Activated naive CD4-positive, alpha-beta T cell treated with anti-CD3 and anti-CD28 coated beads, Interleukin-2, amount 50 U/mL, for 16 hours (primary cell): ENCODE measurements at regions not wholly inside any gene's neighbourhood (a gene's known extent, or its start where the extent isn't known, plus 50 kb on each side); places are given as distances from the start of the nearest gene placed in this dataset.

Experiments
- DNase-seq: peaks from one replicate; pipeline ENCODE4 v3.0.0-alpha.2; 2020

- no peak for DNase-seq
These were observed 192.1 kb upstream of the MKI67 start for GRCh38 chr10:128318366-128318765.

- DNase-seq, result no peak
These were observed 192.7 kb upstream of the MKI67 start for GRCh38 chr10:128318913-128319312.

DNA sequence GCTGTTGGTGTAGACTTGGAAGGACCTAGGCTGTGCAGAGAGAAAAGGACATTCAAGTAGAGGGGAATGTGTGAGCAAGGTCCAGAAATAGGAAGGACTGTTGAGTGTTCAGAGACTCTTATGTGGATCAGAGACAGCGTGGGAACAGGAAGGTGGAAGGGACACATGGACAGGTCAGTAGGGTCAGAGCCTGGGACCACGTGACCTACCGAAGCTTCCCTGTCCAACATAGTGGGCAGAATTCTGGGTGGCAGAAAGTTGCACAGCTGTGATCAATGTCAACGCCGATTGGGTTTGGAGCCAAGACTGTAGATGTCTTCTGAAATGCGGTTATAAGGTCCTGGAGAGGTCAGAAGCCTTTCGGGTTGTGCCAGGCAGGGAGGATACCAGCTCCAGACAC is 195.9 kb upstream of the MKI67 start:
- no peak for DNase-seq

DNA sequence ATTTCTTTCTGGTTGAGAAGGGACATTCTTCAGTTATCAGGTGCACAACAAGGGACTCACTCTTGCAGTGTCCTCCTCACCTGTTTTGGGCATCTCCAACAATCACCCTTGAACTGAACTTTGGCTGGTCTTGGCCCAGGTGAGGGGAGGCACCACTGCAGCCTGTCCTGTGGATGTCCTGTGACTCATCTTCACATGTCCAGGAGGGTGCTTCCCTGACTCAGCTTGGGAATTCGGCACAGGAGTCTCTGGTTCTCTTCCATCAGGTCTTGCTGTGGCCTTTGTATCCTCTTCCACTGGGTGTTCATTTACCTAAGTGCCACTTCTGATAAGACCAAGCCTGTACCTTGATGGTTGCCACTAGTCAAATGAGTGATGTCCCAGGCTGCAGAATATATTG is 196.7 kb upstream of the MKI67 start:
- DNase-seq, result no peak

DNA sequence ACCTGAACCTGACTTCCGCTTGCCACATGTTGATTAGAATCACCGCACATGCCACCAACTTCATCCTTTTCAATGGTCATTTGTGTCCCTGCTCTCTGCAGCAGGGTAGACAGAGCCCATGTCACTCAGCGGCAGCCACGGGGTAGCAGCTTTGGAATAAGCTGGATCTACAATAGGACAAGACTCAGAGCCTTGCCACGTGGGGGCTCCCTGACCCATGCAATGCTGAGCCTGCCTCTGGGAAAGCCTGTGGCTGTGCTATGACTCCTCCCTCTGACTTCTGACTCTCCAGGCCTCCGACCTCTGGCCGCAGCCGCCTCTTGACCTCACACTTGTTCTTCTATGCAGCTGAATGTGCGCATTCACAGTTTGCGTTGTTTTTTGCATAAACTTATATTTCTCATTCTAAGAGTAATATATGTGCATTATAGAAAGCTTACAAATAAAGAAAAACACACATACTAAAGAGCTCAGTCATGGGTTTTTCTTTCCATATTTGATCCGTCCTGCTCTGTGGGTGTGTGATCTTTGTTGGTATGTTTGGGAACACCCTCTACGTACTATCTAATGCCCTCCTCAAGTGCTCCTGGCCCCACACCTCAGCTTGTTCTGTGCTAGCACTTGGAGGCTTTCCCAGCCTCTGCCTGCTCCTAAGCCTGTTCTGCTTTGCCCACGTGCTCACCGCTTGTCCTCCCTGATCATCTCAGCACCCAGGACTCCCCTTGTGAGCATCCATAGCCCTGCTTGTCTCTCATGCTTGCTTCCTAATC is 198.0 kb upstream of the MKI67 start:
- DNase-seq, result no peak

GRCh38 chr10:128325788-128326187 is 199.6 kb upstream of the MKI67 start:
- DNase-seq, result no peak

- no peak for DNase-seq
These were observed 200.0 kb upstream of the MKI67 start for GRCh38 chr10:128326251-128326650.

DNA sequence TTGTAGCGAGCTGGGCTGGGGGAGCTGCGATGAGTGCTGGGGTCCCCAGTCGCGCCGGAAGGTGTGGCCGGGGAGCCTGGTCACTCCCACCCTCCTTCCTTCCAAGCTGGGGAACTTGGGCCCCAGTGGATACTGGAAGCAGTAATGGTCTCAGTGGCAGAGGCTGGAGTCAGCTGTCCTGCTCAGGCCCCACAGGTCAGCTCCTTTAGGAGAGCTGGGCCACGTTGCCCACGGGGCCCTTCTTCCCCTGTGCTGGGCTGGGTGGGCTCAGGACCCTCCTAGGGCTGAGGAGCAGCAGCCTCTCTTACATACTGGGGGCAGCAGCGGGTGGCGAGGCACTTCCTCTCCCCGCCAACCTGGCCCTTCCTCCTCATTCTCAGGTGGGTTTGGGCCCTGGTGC is 200.6 kb upstream of the MKI67 start:
- DNase-seq, result no peak

- no peak for DNase-seq
These were observed 210.2 kb upstream of the MKI67 start for GRCh38 chr10:128336401-128336800.

DNA sequence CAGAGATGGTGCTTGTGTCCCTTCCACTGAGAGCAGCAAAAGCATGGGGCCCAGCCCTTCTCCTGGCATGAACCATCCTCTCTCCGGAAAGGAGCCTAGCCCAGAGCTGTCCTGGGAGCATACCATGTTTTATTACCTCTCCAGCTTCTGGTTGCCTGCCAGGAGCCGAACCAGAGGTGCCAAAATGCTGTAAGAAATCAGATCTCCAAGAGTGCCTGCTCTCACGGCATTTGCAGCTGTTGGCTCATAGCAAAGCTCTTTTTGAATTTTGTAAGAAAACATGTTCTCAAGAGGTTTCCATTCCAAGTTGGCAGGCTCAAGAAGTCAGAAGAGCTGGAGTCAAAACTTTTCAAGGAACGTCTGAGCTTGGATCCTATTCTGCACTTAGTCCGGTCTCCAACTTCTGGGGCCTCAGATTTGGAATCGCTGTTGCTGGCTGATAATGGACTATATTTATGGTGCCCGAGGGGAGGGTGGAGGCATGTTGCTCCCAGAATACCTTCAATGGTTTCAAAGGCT is 211.7 kb upstream of the MKI67 start:
- no peak for DNase-seq

GRCh38 chr10:128338951-128339350 is 212.7 kb upstream of the MKI67 start:
- no peak for DNase-seq

- DNase-seq, result no peak
These were observed 213.5 kb upstream of the MKI67 start for GRCh38 chr10:128339753-128340152.

- DNase-seq, result no peak
These were observed 219.1 kb upstream of the MKI67 start for GRCh38 chr10:128345353-128345752.

DNA sequence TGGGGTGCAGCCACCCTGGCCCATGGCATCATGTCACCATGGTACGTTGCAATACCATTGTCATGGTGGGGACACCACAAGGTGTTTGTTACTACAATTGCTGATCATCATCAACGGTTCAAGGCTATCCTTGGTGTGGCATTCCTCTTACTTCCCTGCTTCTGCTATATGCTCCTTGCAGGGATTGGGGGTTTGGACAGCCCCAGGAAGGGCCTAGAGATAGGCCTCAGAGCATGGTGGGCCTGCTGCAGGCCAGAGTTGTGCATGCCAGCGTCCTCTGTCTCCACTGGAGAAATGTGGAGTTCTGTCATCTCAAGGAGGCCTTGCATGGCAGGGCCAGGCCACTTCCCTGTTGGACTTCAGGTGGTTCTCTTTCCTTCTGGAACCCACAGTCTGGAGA is 234.6 kb upstream of the MKI67 start:
- DNase-seq, result no peak

DNA sequence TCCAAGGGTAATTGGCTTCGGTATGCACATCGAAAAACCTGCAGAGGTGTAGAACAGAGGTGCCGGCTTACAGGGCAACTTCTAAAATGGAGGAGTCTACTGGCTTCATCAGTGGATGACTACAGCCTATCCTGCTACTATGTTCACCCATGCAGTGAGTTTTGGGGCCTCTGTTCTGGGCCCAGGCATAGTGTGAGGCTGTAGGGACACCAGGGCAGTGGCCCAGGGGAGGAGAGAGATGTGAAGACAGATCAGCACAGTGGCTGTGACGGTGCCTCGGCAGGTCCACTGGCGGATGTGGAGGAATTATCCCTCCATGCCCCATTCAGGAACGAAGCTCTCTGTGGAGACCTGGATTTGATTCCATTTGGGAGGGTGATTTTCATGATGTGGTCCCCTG is 235.3 kb upstream of the MKI67 start:
- no peak for DNase-seq

DNA sequence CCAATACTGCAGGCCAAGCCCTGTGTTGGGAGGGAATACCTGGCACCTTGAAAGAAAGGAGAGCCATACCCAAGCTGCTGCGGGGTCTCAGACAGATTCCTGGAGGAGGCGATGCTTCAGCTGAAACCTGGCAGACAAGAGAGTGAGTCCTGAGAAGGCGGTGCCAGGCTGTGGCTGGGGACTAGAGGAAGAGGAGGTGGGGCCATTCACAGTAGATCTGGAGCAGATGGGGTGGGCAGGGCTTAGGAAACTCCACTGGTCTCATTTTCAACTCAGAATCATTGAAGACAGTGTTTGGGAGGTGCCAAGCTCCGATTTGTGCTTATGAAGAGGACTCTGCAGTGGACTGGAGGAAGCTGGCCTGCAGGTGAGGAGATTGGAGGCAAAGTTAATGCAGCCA is 236.3 kb upstream of the MKI67 start:
- no peak for DNase-seq

DNA sequence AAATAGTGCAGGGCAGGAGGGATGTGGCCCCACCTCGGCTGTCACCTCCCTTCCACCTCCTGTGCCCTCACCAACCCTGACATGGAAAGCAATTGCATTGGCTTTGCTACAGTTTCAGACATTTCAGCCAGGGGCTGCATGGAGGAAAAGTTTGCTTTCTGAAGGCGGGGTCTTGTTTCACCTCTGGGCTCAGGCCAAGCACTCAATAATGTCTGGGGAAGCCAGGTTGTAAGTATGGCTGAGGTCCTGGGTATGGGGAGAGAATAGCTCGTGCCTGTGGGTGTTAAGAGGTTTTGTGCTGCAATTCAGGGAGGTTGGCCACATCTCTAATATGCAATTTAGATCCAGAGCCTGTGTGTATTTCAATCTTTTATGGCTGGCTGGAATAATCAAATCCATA is 238.4 kb upstream of the MKI67 start:
- DNase-seq, result no peak

- no peak for DNase-seq
These were observed 239.0 kb upstream of the MKI67 start for GRCh38 chr10:128365156-128365725.

DNA sequence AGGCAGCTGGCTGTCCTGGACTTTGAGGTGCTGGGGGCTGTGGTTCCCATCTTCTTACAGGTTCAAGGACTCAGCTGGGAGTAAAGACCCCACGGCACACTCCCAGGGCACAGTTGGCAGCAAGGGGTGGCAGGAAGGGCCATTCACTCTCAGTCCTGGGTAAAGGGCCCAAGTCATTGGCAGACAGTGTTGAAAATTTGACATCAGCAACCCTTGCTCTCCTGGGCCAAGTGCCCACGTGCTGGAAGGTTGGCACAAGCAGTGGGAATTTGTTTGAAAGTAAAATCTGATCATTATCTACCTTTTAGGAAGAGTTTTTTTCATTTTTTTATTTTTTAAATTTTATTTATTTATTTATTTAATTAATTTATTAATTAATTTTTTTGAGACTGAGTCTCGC is 241.6 kb upstream of the MKI67 start:
- DNase-seq, result no peak

- no peak for DNase-seq
These were observed 243.0 kb upstream of the MKI67 start for GRCh38 chr10:128369101-128369650.

DNA sequence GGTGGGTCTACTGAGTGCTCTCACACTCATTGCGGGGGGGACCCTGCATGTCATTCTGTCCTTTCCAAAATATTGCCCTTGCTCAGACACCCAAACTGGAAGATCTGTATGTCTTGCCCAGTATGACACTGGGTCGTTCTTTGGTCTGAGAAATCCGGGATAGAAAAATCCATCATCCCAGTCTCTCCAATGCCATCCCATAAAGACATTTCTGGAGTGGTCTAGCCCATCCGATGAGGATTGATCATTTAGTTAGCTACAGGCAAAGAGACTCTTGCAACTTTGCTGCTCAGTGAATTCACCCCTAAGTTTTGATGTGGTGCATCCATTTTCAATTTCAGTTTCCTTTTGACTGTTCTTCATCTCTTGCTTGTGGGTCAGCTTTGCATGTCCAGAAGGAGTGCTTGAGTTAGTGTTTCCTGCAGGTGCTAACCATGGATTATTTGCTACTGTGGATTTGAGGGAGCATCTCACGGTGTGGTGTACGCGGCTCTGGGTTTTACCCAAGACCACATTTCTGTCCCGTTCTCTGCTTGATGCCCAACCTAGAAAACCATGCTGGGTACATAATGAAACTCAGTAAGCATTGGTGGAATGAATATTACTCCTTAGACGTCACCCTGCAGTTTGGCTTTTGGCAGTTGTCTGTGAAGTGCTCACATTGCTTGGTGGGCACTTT is 247.0 kb upstream of the MKI67 start:
- DNase-seq, result no peak

- DNase-seq, result no peak
These were observed 247.6 kb upstream of the MKI67 start for GRCh38 chr10:128373831-128374230.

DNA sequence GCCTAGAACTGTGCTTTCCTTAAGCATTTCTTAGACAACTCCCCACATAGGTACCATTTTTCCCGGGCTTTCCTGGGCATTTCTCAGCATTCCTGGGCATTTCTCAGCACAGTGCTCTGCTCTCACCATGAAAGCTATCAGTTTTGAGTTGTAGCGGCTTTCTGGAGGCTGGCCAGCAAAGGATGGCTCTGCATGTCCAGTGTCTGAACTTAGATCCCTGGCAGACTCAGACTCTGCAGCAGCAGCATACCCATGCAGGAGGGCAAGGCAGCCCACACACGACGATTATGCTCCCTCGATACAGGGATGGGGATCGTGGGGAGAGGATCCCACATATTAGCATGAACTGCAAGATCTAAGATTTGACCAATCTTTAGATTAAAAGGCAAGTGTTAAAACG is 248.9 kb upstream of the MKI67 start:
- DNase-seq, result no peak
